IPS DF 6.9 (cell line): ENCODE measurements at regions not wholly inside any gene's neighbourhood (a gene's known extent, or its start where the extent isn't known, plus 50 kb on each side); places are given as distances from the start of the nearest gene placed in this dataset.

Source experiments
- DNase-seq: peaks from one replicate; pipeline ENCODE4 v3.0.0-alpha.2; 2013; ENCODE audit warnings: low read depth, low spot score
- H3K27ac ChIP-seq: one replicate; pipeline ENCODE4 v1.5.1; 2013; ENCODE audit warnings: low read length, control low read depth
- H3K27me3 ChIP-seq: 2 replicates; pipeline ENCODE4 v1.6.1; 2013; ENCODE audit warnings: mild to moderate bottlenecking, low read length; ENCODE audit not compliant: control insufficient read depth, insufficient read depth
- H3K36me3 ChIP-seq: 2 replicates; pipeline ENCODE4 v1.6.1; 2013; ENCODE audit warnings: low read length; ENCODE audit not compliant: control insufficient read depth, insufficient read depth
- H3K4me1 ChIP-seq: 2 replicates; pipeline ENCODE4 v1.6.1; 2013; ENCODE audit warnings: low read length; ENCODE audit not compliant: control insufficient read depth, insufficient read depth
- H3K4me3 ChIP-seq: 2 replicates; pipeline ENCODE4 v1.5.1; 2013; ENCODE audit warnings: mild to moderate bottlenecking, low read length
- H3K9me3 ChIP-seq: 2 replicates; pipeline ENCODE4 v1.6.1; 2013; ENCODE audit warnings: low read length, inconsistent platforms; ENCODE audit not compliant: control insufficient read depth, insufficient read depth
- WGBS: extraction: QIAGEN DNeasy Blood & Tissue Kit; methylation state at CpG from one replicate; pipeline ENCODE4 v1.1.7; 2013; ENCODE audit warnings: mixed read lengths, missing lambda C conversion rate; ENCODE audit not compliant: insufficient read length, insufficient coverage; 5-methylcytosine and 5-hydroxymethylcytosine counted together

GRCh38 chr2:155708071-155708470, 624.5 kb downstream of the NR4A2 start:
- Histone ChIP-seq H3K27ac (no peak overlapping the region), H3K4me1 (no peaks in the 10 kb centered on the region), H3K9me3 (no peaks in the 10 kb centered on the region), H3K36me3 (no peaks in the 10 kb centered on the region), H3K4me3 (no peak overlapping the region), H3K27me3 (no peaks in the 10 kb centered on the region)
- DNase-seq, result no peak
- no CpG with 5 or more reads among the region's 2 CpGs for WGBS

- no peak overlapping the region for H3K27ac ChIP-seq
- WGBS, result 100% methylated on average over 1 of the region's 1 CpG
- H3K4me1 ChIP-seq, result no peaks in the 10 kb centered on the region
- no peaks in the 10 kb centered on the region for H3K36me3 ChIP-seq
- H3K4me3 ChIP-seq, result no peak overlapping the region
- H3K9me3 ChIP-seq, result no peaks in the 10 kb centered on the region
- H3K27me3 ChIP-seq, result no peaks in the 10 kb centered on the region
- DNase-seq, result no peak
Observed at GRCh38 chr2:155703917-155704316, 628.6 kb downstream of the NR4A2 start.

- DNase-seq, result no peak
- H3K27me3 ChIP-seq, result no peaks in the 10 kb centered on the region
- H3K36me3 ChIP-seq, result no peaks in the 10 kb centered on the region
- H3K27ac ChIP-seq, result no peak overlapping the region
- H3K4me1 ChIP-seq, result no peaks in the 10 kb centered on the region
- no peak overlapping the region for H3K4me3 ChIP-seq
- H3K9me3 ChIP-seq, result no peaks in the 10 kb centered on the region
- whole genome bisulfite sequencing, result no CpG with 5 or more reads among the region's 3 CpGs
Observed at GRCh38 chr2:155703048-155703447, 629.5 kb downstream of the NR4A2 start.

GRCh38 chr2:155701721-155702120, 630.8 kb downstream of the NR4A2 start:
- WGBS, result no CpG with 5 or more reads among the region's 1 CpG
- H3K27ac ChIP-seq, result no peak overlapping the region
- no peaks in the 10 kb centered on the region for H3K36me3 ChIP-seq
- H3K27me3 ChIP-seq, result no peaks in the 10 kb centered on the region
- H3K9me3 ChIP-seq, result no peaks in the 10 kb centered on the region
- H3K4me1 ChIP-seq, result no peaks in the 10 kb centered on the region
- no peak for DNase-seq
- H3K4me3 ChIP-seq, result no peak overlapping the region

- WGBS, result no CpG with 5 or more reads among the region's 2 CpGs
- Histone ChIP-seq H3K4me1 (no peaks in the 10 kb centered on the region), H3K4me3 (no peak overlapping the region), H3K9me3 (no peaks in the 10 kb centered on the region), H3K36me3 (no peaks in the 10 kb centered on the region), H3K27ac (no peak overlapping the region), H3K27me3 (no peaks in the 10 kb centered on the region)
- DNase-seq, result no peak
Observed at GRCh38 chr2:155696571-155696970, 636.0 kb downstream of the NR4A2 start.

- no CpG with 5 or more reads among the region's 2 CpGs for WGBS
- no peak for DNase-seq
- no peaks in the 10 kb centered on the region for H3K4me1 ChIP-seq
- H3K27me3 ChIP-seq, result no peaks in the 10 kb centered on the region
- no peaks in the 10 kb centered on the region for H3K36me3 ChIP-seq
- H3K27ac ChIP-seq, result no peak overlapping the region
- no peaks in the 10 kb centered on the region for H3K9me3 ChIP-seq
- no peak overlapping the region for H3K4me3 ChIP-seq
Observed at GRCh38 chr2:155695505-155695904, 637.0 kb downstream of the NR4A2 start.

- H3K4me1 ChIP-seq, result no peaks in the 10 kb centered on the region
- H3K36me3 ChIP-seq, result no peaks in the 10 kb centered on the region
- DNase-seq, result no peak
- H3K27me3 ChIP-seq, result no peaks in the 10 kb centered on the region
- no peak overlapping the region for H3K27ac ChIP-seq
- no peak overlapping the region for H3K4me3 ChIP-seq
- H3K9me3 ChIP-seq, result no peaks in the 10 kb centered on the region
Observed at GRCh38 chr2:155692856-155693255, 639.7 kb downstream of the NR4A2 start.

- no peak overlapping the region for H3K4me3 ChIP-seq
- no peaks in the 10 kb centered on the region for H3K4me1 ChIP-seq
- no peaks in the 10 kb centered on the region for H3K9me3 ChIP-seq
- H3K27ac ChIP-seq, result no peak overlapping the region
- DNase-seq, result no peak
- H3K27me3 ChIP-seq, result no peaks in the 10 kb centered on the region
- H3K36me3 ChIP-seq, result no peaks in the 10 kb centered on the region
Observed at GRCh38 chr2:155692106-155692505, 640.4 kb downstream of the NR4A2 start.

- no peaks in the 10 kb centered on the region for H3K9me3 ChIP-seq
- H3K4me1 ChIP-seq, result no peaks in the 10 kb centered on the region
- no peaks in the 10 kb centered on the region for H3K27me3 ChIP-seq
- H3K36me3 ChIP-seq, result no peaks in the 10 kb centered on the region
- no peak overlapping the region for H3K27ac ChIP-seq
- H3K4me3 ChIP-seq, result no peak overlapping the region
- WGBS, result no CpG with 5 or more reads among the region's 2 CpGs
- DNase-seq, result no peak
Observed at GRCh38 chr2:155690785-155691184, 641.7 kb downstream of the NR4A2 start.

- H3K27me3 ChIP-seq, result no peaks in the 10 kb centered on the region
- DNase-seq, result no peak
- 100% methylated on average over 1 of the region's 4 CpGs for WGBS
- no peaks in the 10 kb centered on the region for H3K36me3 ChIP-seq
- no peak overlapping the region for H3K4me3 ChIP-seq
- H3K9me3 ChIP-seq, result no peaks in the 10 kb centered on the region
- H3K27ac ChIP-seq, result no peak overlapping the region
- no peaks in the 10 kb centered on the region for H3K4me1 ChIP-seq
Observed at GRCh38 chr2:155689791-155690190, 642.7 kb downstream of the NR4A2 start.

GRCh38 chr2:155687181-155687580, 645.3 kb downstream of the NR4A2 start:
- Histone ChIP-seq H3K36me3 (no peaks in the 10 kb centered on the region), H3K9me3 (no peaks in the 10 kb centered on the region), H3K4me1 (no peaks in the 10 kb centered on the region), H3K27ac (no peak overlapping the region), H3K27me3 (no peaks in the 10 kb centered on the region), H3K4me3 (no peak overlapping the region)
- DNase-seq, result no peak
- no CpG with 5 or more reads among the region's 1 CpG for WGBS
